OCI-LY1 (cell line): ENCODE measurements at regions not wholly inside any gene's neighbourhood (a gene's known extent, or its start where the extent isn't known, plus 50 kb on each side); places are given as distances from the start of the nearest gene placed in this dataset.

Source experiments
- EZH2 ChIP-seq: fragments of 200-600 bp; sonication (generic), shearing (Covaris generic); IDR thresholded peaks from 2 replicates; pipeline ENCODE4 v1.8.0; 2017; ENCODE audit warnings: borderline replicate concordance, mixed run types, mild to moderate bottlenecking, antibody characterized with exemption, low read length, moderate library complexity, mixed read lengths
- TF ChIP-seq, protein P1 (sequence below): fragments of 200-600 bp; sonication (generic), shearing (Covaris generic); IDR thresholded peaks from 2 replicates; pipeline ENCODE4 v1.5.1; 2017; ENCODE audit warnings: mild to moderate bottlenecking, antibody characterized with exemption, low read length, moderate library complexity, mixed read lengths

- TF ChIP-seq, protein P1, sequence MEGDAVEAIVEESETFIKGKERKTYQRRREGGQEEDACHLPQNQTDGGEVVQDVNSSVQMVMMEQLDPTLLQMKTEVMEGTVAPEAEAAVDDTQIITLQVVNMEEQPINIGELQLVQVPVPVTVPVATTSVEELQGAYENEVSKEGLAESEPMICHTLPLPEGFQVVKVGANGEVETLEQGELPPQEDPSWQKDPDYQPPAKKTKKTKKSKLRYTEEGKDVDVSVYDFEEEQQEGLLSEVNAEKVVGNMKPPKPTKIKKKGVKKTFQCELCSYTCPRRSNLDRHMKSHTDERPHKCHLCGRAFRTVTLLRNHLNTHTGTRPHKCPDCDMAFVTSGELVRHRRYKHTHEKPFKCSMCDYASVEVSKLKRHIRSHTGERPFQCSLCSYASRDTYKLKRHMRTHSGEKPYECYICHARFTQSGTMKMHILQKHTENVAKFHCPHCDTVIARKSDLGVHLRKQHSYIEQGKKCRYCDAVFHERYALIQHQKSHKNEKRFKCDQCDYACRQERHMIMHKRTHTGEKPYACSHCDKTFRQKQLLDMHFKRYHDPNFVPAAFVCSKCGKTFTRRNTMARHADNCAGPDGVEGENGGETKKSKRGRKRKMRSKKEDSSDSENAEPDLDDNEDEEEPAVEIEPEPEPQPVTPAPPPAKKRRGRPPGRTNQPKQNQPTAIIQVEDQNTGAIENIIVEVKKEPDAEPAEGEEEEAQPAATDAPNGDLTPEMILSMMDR = no peak
- TF ChIP-seq EZH2 = no peak
Measured at GRCh38 chr5:129377504-129377903, 82.6 kb upstream of the ADAMTS19 start.
